ENCODE measurements at regions not wholly inside any gene's neighbourhood (a gene's known extent, or its start where the extent isn't known, plus 50 kb on each side); places are given as distances from the start of the nearest gene placed in this dataset.
"Not testable (repeated sequence)": the region's sequence is repeated elsewhere in the genome, so short reads cannot be mapped to it uniquely, and the experiment has no call there.

DNA sequence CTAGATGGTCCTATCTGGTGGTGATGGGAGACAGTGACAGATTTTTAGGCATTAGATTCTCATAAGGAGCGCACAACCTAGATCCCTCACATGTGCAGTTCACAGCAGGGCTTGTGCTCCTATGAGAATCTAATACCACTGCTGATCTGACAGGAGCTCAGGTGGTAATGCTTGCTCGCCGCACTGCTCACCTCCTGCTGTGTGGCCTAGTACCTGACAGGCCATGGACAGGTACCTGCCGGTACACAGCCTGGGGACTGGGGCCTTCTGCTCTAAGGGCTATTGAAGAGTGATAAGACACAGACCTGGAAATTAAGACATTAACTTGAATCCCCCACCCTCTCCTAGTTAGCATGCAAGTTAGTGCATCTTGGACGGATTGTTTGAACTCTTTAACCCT lies 64.4 kb downstream of the KLRB1 start:
- CTCF ChIA-PET; H3K27me3 Mint-ChIP-seq (ENCODE audit: unreplicated experiment); intact Hi-C loops (cut with micrococcal nuclease; ENCODE audit: unreplicated experiment); H3K4me1 Mint-ChIP-seq (ENCODE audit: low read depth, unreplicated experiment); H3K36me3 Mint-ChIP-seq (ENCODE audit: insufficient read depth, unreplicated experiment); DNase-seq; H3K4me3 Mint-ChIP-seq (ENCODE audit: low read depth, unreplicated experiment); H3K27ac Mint-ChIP-seq (ENCODE audit: unreplicated experiment); H3K9me3 Mint-ChIP-seq (ENCODE audit: low read depth, unreplicated experiment); BruUV-seq (replicated peaks): not testable (repeated sequence)

GRCh38 chr12:9542827-9543226 lies 64.9 kb downstream of the KLRB1 start:
- H3K36me3 Mint-ChIP-seq (ENCODE audit: insufficient read depth, unreplicated experiment); intact Hi-C loops (cut with micrococcal nuclease; ENCODE audit: unreplicated experiment); H3K27ac Mint-ChIP-seq (ENCODE audit: unreplicated experiment); H3K4me3 Mint-ChIP-seq (ENCODE audit: low read depth, unreplicated experiment); DNase-seq; BruUV-seq (replicated peaks); CTCF ChIA-PET; H3K4me1 Mint-ChIP-seq (ENCODE audit: low read depth, unreplicated experiment); H3K27me3 Mint-ChIP-seq (ENCODE audit: unreplicated experiment); H3K9me3 Mint-ChIP-seq (ENCODE audit: low read depth, unreplicated experiment): not testable (repeated sequence)

GRCh38 chr12:9515925-9516324 lies 91.8 kb downstream of the KLRB1 start:
- CTCF ChIA-PET; BruUV-seq (replicated peaks); H3K9me3 Mint-ChIP-seq (ENCODE audit: low read depth, unreplicated experiment); H3K4me3 Mint-ChIP-seq (ENCODE audit: low read depth, unreplicated experiment); H3K27me3 Mint-ChIP-seq (ENCODE audit: unreplicated experiment); H3K27ac Mint-ChIP-seq (ENCODE audit: unreplicated experiment); H3K36me3 Mint-ChIP-seq (ENCODE audit: insufficient read depth, unreplicated experiment); H3K4me1 Mint-ChIP-seq (ENCODE audit: low read depth, unreplicated experiment); DNase-seq; intact Hi-C loops (cut with micrococcal nuclease; ENCODE audit: unreplicated experiment): not testable (repeated sequence)

DNA sequence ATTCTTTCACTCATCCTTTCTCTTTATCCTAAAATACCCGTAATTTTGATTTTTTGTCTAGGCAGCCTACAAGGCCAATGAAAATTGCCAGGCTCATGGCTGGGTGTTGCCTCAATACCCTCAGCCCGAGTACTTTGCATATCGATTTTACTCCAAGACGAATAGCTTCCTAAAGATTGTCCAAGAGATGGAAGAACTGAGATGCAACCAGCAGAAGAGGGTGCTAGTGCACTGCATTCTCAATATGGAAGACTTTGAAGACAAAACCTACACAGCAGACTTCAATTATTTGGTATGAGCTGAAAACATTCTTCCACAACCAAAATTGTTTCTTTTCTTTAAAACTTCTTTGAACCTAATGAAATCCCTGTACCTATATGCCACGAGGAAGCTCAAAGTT lies 95.0 kb downstream of the KLRB1 start:
- H3K36me3 Mint-ChIP-seq (ENCODE audit: insufficient read depth, unreplicated experiment); BruUV-seq (replicated peaks); H3K27ac Mint-ChIP-seq (ENCODE audit: unreplicated experiment); H3K9me3 Mint-ChIP-seq (ENCODE audit: low read depth, unreplicated experiment); H3K27me3 Mint-ChIP-seq (ENCODE audit: unreplicated experiment); DNase-seq; intact Hi-C loops (cut with micrococcal nuclease; ENCODE audit: unreplicated experiment); H3K4me3 Mint-ChIP-seq (ENCODE audit: low read depth, unreplicated experiment); CTCF ChIA-PET; H3K4me1 Mint-ChIP-seq (ENCODE audit: low read depth, unreplicated experiment): not testable (repeated sequence)

DNA sequence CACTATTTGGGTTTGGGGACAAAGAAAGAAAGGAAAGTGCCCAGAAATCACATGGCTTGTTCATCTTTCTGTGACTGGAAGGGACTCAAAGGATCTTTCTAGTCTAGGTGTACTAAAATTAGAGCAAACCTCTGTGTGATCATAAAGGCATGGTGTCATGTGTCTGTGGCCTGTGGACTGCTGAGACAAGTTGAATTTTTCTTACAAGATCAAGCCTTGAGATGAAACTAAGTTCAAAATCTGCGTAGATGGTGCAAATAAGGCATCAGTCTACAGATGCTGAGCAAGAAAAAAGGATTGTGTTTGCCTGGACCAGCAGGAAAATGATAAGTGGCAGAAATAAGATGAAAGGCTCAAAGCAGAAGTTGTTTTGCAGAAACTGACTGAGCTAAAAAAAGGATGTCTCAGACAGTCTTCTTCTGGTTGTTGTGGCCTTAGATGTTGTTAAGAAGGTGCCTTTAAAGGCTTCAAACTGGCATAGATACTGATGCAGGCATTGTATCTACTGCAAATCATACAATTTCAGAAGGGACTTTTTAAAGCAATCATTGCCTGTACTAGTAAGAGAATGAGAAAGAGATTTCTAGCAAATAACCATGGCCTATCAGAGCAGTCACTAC lies 97.2 kb downstream of the KLRB1 start:
- H3K4me1 Mint-ChIP-seq (ENCODE audit: low read depth, unreplicated experiment); H3K9me3 Mint-ChIP-seq (ENCODE audit: low read depth, unreplicated experiment); BruUV-seq (replicated peaks); H3K27me3 Mint-ChIP-seq (ENCODE audit: unreplicated experiment); H3K4me3 Mint-ChIP-seq (ENCODE audit: low read depth, unreplicated experiment); H3K36me3 Mint-ChIP-seq (ENCODE audit: insufficient read depth, unreplicated experiment); intact Hi-C loops (cut with micrococcal nuclease; ENCODE audit: unreplicated experiment); DNase-seq; CTCF ChIA-PET: not testable (repeated sequence)
- peak overlapping the region; percentile 88 for H3K27ac Mint-ChIP-seq (ENCODE audit: unreplicated experiment)

- Mint-ChIP-seq H3K4me1 (ENCODE audit: low read depth, unreplicated experiment) (peaks cover 7% of the 10 kb centered on the region), H3K9me3 (ENCODE audit: low read depth, unreplicated experiment) (no peaks in the 10 kb centered on the region), H3K27ac (ENCODE audit: unreplicated experiment) (peak overlapping the region; percentile 88), H3K27me3 (ENCODE audit: unreplicated experiment) (no peaks in the 10 kb centered on the region), H3K4me3 (ENCODE audit: low read depth, unreplicated experiment) (no peak overlapping the region), H3K36me3 (ENCODE audit: insufficient read depth, unreplicated experiment) (peaks cover 4% of the 10 kb centered on the region)
- BruUV-seq (replicated peaks), result no TSS peak
- intact Hi-C loops (cut with micrococcal nuclease; ENCODE audit: unreplicated experiment), result no loop called here
- CTCF ChIA-PET, result no interaction called here
- no peak for TF ChIP-seq CTCF (IDR thresholded peaks at IDR 0.05; ENCODE audit: unreplicated experiment)
- peak; percentile 32 for DNase-seq
Measured at GRCh38 chr12:9509464-9510161, 98.1 kb downstream of the KLRB1 start.

Measured in Calu3 (cell line).